WTC11 (cell line): ENCODE measurements at regions not wholly inside any gene's neighbourhood (a gene's known extent, or its start where the extent isn't known, plus 50 kb on each side); places are given as distances from the start of the nearest gene placed in this dataset.

ENCODE experiments used
- ATAC-seq: fragments of 200-7000 bp; cut with Tn5 transposase; 2 replicates; pipeline ENCODE4 v1.10.0; 2021; ENCODE audit warnings: mild to moderate bottlenecking, moderate library complexity
- CTCF ChIA-PET: fragments of 300-600 bp; sonication (Branson Sonifier 250); formaldehyde crosslinking; loops from one replicate; lab custom pipeline; 2021; ENCODE audit warnings: antibody characterized with exemption; lab: Charles Lee
- POLR2A ChIA-PET: fragments of 350-600 bp; sonication (Branson Sonifier 250); formaldehyde crosslinking; loops from one replicate; lab custom pipeline; 2021; ENCODE audit warnings: antibody characterized with exemption; lab: Charles Lee
- DNase-seq: peaks from one replicate; pipeline ENCODE4 v3.0.0; 2021; ENCODE audit warnings: low spot score
- H3K27ac Mint-ChIP-seq: 2 replicates; pipeline ENCODE4 v1.8.0; 2021; ENCODE audit warnings: mixed read lengths
- H3K27me3 Mint-ChIP-seq: 2 replicates; pipeline ENCODE4 v1.8.0; 2021; ENCODE audit warnings: low read depth, mild to moderate bottlenecking, moderate library complexity, mixed read lengths
- H3K36me3 Mint-ChIP-seq: 2 replicates; pipeline ENCODE4 v1.8.0; 2021; ENCODE audit warnings: mixed read lengths
- H3K4me1 Mint-ChIP-seq: 2 replicates; pipeline ENCODE4 v1.8.0; 2022; ENCODE audit warnings: mixed read lengths
- H3K4me3 Mint-ChIP-seq: 2 replicates; pipeline ENCODE4 v1.8.0; 2021; ENCODE audit warnings: mild to moderate bottlenecking, moderate library complexity, mixed read lengths
- H3K9me3 Mint-ChIP-seq: 2 replicates; pipeline ENCODE4 v1.8.0; 2021; ENCODE audit warnings: mixed read lengths
- AR ChIP-seq: fragments of 250-450 bp; sonication (Bioruptor Pico); IDR thresholded peaks from 2 replicates; pipeline ENCODE4 v1.9.0; 2021; ENCODE audit warnings: mild to moderate bottlenecking
- ATF1 ChIP-seq: sonication (generic); formaldehyde crosslinking; IDR thresholded peaks from 2 replicates; pipeline ENCODE4 v1.8.1; 2023; ENCODE audit warnings: mild to moderate bottlenecking, moderate library complexity, missing genetic modification reagents
- ATF6 ChIP-seq: sonication (generic); formaldehyde crosslinking; IDR thresholded peaks from 2 replicates; pipeline ENCODE4 v1.8.1; 2023; ENCODE audit warnings: mild to moderate bottlenecking, missing genetic modification reagents
- CTCF ChIP-seq: fragments of 200-600 bp; IDR thresholded peaks from 2 replicates; pipeline ENCODE4 v1.8.0; 2022; ENCODE audit warnings: antibody characterized with exemption
- ETV6 ChIP-seq: sonication (generic); formaldehyde crosslinking; IDR thresholded peaks from 2 replicates; pipeline ENCODE4 v1.8.1; 2022; ENCODE audit warnings: mild to moderate bottlenecking, missing genetic modification reagents
- FOXK1 ChIP-seq: sonication (generic); formaldehyde crosslinking; IDR thresholded peaks from 2 replicates; pipeline ENCODE4 v1.8.0; 2022; ENCODE audit warnings: mild to moderate bottlenecking, moderate library complexity, missing genetic modification reagents
- GABPB1 ChIP-seq: sonication (generic); formaldehyde crosslinking; IDR thresholded peaks from 2 replicates; pipeline ENCODE4 v1.8.1; 2023; ENCODE audit warnings: mild to moderate bottlenecking, missing genetic modification reagents
- GTF2I ChIP-seq: fragments of 250-450 bp; sonication (Bioruptor Pico); conservative IDR thresholded peaks from 2 replicates; pipeline ENCODE4 v1.4.0; 2021; ENCODE audit warnings: mild to moderate bottlenecking
- MYBL2 ChIP-seq: sonication (generic); formaldehyde crosslinking; IDR thresholded peaks from 2 replicates; pipeline ENCODE4 v1.8.1; 2023; ENCODE audit warnings: mild to moderate bottlenecking, moderate library complexity, missing genetic modification reagents
- SMAD3 ChIP-seq: sonication (generic); formaldehyde crosslinking; IDR thresholded peaks from 2 replicates; pipeline ENCODE4 v1.8.0; 2022; ENCODE audit warnings: missing genetic modification reagents, mild to moderate bottlenecking, borderline replicate concordance
- STAT6 ChIP-seq: sonication (generic); formaldehyde crosslinking; conservative IDR thresholded peaks from 2 replicates; pipeline ENCODE4 v1.8.1; 2023; ENCODE audit warnings: mild to moderate bottlenecking, low read depth, missing genetic modification reagents, moderate library complexity
- TEAD1 ChIP-seq: sonication (generic); formaldehyde crosslinking; IDR thresholded peaks from 2 replicates; pipeline ENCODE4 v1.8.0; 2022; ENCODE audit warnings: mild to moderate bottlenecking, missing genetic modification reagents
- ZNF138 ChIP-seq: sonication (generic); formaldehyde crosslinking; conservative IDR thresholded peaks from 2 replicates; pipeline ENCODE4 v1.8.1; 2022; ENCODE audit warnings: mild to moderate bottlenecking, moderate library complexity, missing genetic modification reagents
- ZNF263 ChIP-seq: sonication (generic); formaldehyde crosslinking; IDR thresholded peaks from 2 replicates; pipeline ENCODE4 v1.8.1; 2022; ENCODE audit warnings: low read depth, mild to moderate bottlenecking, moderate library complexity, missing genetic modification reagents
- ZNF671 ChIP-seq: fragments of 250-450 bp; sonication (Bioruptor Pico); IDR thresholded peaks from 2 replicates; pipeline ENCODE4 v1.8.0; 2021; ENCODE audit warnings: mild to moderate bottlenecking
- TF ChIP-seq, protein P1 (sequence below): fragments of 250-450 bp; sonication (Bioruptor Pico); IDR thresholded peaks from 2 replicates; pipeline ENCODE4 v2.1.2; 2022; ENCODE audit warnings: mild to moderate bottlenecking, moderate library complexity
- TF ChIP-seq, protein P2 (sequence below): fragments of 250-450 bp; sonication (Bioruptor Pico); IDR thresholded peaks from 2 replicates; pipeline ENCODE4 v1.9.0; 2021; ENCODE audit warnings: moderate library complexity, mild to moderate bottlenecking, inconsistent platforms, borderline replicate concordance
- TF ChIP-seq, protein P3 (sequence below): sonication (generic); formaldehyde crosslinking; IDR thresholded peaks from 2 replicates; pipeline ENCODE4 v1.8.0; 2023; ENCODE audit warnings: missing genetic modification reagents, mild to moderate bottlenecking, borderline replicate concordance
- TF ChIP-seq, protein P4 (sequence below): sonication (generic); formaldehyde crosslinking; IDR thresholded peaks from 2 replicates; pipeline ENCODE4 v1.8.0; 2022; ENCODE audit warnings: mild to moderate bottlenecking, missing genetic modification reagents
- TF ChIP-seq, protein P5 (sequence below): sonication (generic); formaldehyde crosslinking; IDR thresholded peaks from 2 replicates; pipeline ENCODE4 v1.8.1; 2023; ENCODE audit warnings: mild to moderate bottlenecking, missing genetic modification reagents, moderate library complexity

DNA sequence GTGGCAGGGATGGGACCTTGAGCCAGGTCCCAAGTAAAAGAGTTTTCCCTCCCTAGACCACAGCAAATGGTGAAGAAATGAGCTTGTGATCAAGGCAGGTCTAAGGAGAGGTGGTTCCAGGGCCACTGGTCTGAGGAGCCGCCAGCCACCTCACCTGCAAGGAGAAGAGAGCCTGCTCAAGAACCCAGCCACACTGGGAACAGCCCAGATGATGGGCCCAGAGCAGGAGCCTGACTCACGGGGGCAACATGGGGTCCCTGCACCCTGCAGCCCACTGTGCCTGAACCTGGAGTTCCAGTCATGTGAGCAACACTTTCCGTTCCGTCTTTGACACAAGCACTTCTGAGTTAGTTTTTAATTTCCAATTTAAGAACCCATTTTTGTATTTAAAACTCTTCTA lies 204.5 kb upstream of the CDH4 start (continued):
- no peak for TF ChIP-seq ZNF138 (CRISPR knock-in tag)
- TF ChIP-seq, protein P1, sequence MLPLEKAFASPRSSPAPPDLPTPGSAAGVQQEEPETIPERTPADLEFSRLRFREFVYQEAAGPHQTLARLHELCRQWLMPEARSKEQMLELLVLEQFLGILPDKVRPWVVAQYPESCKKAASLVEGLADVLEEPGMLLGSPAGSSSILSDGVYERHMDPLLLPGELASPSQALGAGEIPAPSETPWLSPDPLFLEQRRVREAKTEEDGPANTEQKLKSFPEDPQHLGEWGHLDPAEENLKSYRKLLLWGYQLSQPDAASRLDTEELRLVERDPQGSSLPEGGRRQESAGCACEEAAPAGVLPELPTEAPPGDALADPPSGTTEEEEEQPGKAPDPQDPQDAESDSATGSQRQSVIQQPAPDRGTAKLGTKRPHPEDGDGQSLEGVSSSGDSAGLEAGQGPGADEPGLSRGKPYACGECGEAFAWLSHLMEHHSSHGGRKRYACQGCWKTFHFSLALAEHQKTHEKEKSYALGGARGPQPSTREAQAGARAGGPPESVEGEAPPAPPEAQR (CRISPR knock-in tag): no peak
- TF ChIP-seq STAT6 (CRISPR knock-in tag): no peak
- no peak for TF ChIP-seq TEAD1 (CRISPR knock-in tag)
- TF ChIP-seq, protein P2, sequence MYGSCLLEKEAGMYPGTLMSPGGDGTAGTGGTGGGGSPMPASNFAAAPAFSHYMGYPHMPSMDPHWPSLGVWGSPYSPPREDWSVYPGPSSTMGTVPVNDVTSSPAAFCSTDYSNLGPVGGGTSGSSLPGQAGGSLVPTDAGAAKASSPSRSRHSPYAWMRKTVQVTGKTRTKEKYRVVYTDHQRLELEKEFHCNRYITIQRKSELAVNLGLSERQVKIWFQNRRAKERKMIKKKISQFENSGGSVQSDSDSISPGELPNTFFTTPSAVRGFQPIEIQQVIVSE: no peak
- no peak for TF ChIP-seq GABPB1 (CRISPR knock-in tag)
- TF ChIP-seq SMAD3: no peak
- no peak for TF ChIP-seq GTF2I
- no peak for TF ChIP-seq AR (CRISPR knock-in tag)
- no peak for TF ChIP-seq ATF1 (CRISPR knock-in tag)
- no peak for TF ChIP-seq ETV6

GRCh38 chr20:61048302-61048701 lies 203.8 kb upstream of the CDH4 start:
- DNase-seq (no peak), ATAC-seq (no peak)
- H3K27me3 Mint-ChIP-seq: peaks cover 61% of the 10 kb centered on the region
- CTCF ChIA-PET: no interaction called here
- H3K9me3 Mint-ChIP-seq: peaks cover 12% of the 10 kb centered on the region
- POLR2A ChIA-PET: no interaction called here
- H3K36me3 Mint-ChIP-seq: peaks cover 5% of the 10 kb centered on the region; the same call in 1 of the 2 replicates
- peaks cover 6% of the 10 kb centered on the region for H3K4me1 Mint-ChIP-seq
- no peak overlapping the region for H3K27ac Mint-ChIP-seq
- no peak overlapping the region for H3K4me3 Mint-ChIP-seq
- TF ChIP-seq ZNF263 (CRISPR knock-in tag): no peak
- TF ChIP-seq ATF6 (CRISPR knock-in tag): no peak
- TF ChIP-seq, protein P3, sequence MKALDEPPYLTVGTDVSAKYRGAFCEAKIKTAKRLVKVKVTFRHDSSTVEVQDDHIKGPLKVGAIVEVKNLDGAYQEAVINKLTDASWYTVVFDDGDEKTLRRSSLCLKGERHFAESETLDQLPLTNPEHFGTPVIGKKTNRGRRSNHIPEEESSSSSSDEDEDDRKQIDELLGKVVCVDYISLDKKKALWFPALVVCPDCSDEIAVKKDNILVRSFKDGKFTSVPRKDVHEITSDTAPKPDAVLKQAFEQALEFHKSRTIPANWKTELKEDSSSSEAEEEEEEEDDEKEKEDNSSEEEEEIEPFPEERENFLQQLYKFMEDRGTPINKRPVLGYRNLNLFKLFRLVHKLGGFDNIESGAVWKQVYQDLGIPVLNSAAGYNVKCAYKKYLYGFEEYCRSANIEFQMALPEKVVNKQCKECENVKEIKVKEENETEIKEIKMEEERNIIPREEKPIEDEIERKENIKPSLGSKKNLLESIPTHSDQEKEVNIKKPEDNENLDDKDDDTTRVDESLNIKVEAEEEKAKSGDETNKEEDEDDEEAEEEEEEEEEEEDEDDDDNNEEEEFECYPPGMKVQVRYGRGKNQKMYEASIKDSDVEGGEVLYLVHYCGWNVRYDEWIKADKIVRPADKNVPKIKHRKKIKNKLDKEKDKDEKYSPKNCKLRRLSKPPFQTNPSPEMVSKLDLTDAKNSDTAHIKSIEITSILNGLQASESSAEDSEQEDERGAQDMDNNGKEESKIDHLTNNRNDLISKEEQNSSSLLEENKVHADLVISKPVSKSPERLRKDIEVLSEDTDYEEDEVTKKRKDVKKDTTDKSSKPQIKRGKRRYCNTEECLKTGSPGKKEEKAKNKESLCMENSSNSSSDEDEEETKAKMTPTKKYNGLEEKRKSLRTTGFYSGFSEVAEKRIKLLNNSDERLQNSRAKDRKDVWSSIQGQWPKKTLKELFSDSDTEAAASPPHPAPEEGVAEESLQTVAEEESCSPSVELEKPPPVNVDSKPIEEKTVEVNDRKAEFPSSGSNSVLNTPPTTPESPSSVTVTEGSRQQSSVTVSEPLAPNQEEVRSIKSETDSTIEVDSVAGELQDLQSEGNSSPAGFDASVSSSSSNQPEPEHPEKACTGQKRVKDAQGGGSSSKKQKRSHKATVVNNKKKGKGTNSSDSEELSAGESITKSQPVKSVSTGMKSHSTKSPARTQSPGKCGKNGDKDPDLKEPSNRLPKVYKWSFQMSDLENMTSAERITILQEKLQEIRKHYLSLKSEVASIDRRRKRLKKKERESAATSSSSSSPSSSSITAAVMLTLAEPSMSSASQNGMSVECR: no peak
- TF ChIP-seq, protein P4, sequence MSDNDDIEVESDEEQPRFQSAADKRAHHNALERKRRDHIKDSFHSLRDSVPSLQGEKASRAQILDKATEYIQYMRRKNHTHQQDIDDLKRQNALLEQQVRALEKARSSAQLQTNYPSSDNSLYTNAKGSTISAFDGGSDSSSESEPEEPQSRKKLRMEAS (CRISPR knock-in tag): no peak
- no peak for TF ChIP-seq MYBL2 (CRISPR knock-in tag)
- TF ChIP-seq ZNF671 (CRISPR knock-in tag): no peak
- TF ChIP-seq, protein P5, sequence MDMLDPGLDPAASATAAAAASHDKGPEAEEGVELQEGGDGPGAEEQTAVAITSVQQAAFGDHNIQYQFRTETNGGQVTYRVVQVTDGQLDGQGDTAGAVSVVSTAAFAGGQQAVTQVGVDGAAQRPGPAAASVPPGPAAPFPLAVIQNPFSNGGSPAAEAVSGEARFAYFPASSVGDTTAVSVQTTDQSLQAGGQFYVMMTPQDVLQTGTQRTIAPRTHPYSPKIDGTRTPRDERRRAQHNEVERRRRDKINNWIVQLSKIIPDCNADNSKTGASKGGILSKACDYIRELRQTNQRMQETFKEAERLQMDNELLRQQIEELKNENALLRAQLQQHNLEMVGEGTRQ (CRISPR knock-in tag): no peak
- TF ChIP-seq FOXK1 (CRISPR knock-in tag): no peak
- TF ChIP-seq CTCF: no peak
- no peak for TF ChIP-seq ETV6
